GM19035 (cell line): ENCODE measurements at regions not wholly inside any gene's neighbourhood (a gene's known extent, or its start where the extent isn't known, plus 50 kb on each side); places are given as distances from the start of the nearest gene placed in this dataset.

Experiments used
- ATAC-seq: cut with Tn5 transposase; IDR thresholded peaks from one replicate; pipeline ENCODE4 v1.9.1; 2021; ENCODE audit not compliant: unreplicated experiment

GRCh38 chr6:14707276-14707675 is 538.6 kb upstream of the JARID2 start:
- no peak for ATAC-seq

DNA sequence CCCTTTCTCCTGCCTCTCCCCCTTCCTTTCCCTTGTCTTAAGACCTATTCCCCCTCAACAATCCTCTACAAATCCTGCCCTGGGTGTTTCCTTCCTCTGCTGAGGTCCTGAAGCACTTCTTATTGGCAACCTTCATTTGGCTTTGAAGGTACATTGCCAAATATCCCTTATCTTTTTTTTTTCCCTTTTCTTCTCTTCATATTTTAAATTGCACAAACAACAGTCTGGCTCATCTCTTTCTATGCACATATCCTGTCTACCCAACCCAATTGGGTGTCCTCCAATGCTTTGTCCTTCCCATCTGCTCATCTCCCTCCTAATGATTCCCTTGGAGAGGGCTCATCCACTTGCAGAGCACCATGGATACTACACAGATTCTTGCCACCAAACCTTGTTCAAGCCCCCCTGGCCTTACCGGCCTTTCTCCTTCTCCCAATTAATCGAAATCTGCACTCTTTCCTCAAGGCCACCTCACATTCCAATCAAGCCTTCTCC is 537.9 kb upstream of the JARID2 start:
- no peak for ATAC-seq

- no peak for ATAC-seq
These were observed 536.7 kb upstream of the JARID2 start for GRCh38 chr6:14709066-14709670.

- ATAC-seq, result no peak
These were observed 536.0 kb upstream of the JARID2 start for GRCh38 chr6:14709900-14710299.

DNA sequence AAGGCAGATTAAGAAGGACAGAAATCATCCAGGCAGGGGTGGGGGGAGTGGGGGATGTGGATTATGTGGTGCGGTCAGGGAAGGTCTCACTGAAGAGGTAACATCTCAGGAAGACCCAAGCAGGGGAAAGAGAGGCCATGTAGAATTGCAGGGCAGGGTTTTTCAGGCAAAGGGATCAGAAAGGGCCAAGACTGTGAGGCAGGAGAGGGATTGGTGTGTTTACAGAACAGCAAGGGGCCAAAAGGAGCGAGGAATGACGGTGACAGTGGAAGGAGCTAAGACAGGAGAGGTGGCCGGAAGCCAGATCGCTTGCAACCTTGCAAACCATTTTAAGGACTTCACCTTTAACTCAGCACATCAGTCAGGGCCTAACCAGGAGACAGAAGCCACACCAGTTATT is 535.4 kb upstream of the JARID2 start:
- ATAC-seq, result no peak

DNA sequence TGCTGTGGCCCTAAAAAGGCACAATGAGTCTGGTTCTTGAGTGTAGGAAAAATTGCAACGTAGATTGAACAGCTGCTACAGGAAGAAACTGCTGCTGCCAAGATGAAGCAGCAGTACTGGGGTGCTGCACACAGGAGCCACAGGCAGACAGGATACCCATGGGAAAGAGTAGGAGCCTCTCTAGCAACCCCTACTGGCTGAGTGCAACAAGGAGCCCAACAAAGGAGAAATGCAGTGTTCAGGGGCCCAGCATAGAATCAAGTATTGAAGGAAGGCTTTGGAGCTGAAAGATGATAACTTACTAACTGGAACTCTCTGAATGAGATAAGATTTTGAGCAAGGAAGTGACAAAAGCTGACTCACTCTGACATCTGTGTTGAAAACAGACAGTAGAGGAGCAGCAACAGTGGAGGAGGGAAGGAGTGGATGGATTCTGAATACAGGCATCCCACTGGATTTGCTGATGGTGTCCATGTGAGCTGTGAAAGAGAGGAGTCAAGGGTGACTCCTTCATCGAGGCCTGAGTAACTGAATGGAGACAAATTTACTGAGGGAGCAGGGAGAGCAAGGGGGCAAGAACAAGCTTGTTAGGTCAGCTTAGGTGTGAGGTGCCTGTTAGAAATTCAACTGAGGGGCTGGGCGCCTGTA is 534.7 kb upstream of the JARID2 start:
- ATAC-seq, result no peak

DNA sequence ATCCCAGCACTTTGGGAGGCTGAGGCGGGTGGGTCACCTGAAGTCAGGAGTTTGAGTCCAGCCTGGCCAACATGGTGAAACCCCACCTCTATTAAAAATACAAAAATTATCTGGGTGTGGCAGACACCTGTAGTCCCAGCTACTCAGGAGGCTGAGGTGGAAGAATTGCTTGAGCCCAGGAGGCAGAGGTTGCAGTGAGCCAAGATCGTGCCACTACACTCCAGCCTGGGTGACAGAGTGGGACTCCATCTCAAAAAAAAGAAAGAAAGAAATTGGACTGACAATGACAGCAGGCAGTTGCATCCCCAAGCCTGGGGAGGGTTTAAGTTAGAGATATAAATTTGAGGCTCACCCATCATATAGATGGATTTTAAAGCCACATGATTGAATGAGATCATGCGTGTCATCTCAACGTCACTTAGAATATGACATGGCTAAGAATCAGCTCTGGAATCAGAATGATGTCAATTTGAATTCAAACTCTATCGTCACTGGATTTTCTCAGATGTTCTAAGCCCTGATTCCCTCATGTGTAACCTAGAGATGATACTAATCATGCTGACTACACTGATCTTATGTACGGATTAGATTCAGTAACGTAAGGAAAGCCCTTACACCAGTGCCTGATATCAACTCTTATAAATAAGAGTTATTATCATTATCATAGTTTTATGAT is 534.0 kb upstream of the JARID2 start:
- ATAC-seq, result no peak

- ATAC-seq, result no peak
These were observed 532.6 kb upstream of the JARID2 start for GRCh38 chr6:14713008-14713960.

DNA sequence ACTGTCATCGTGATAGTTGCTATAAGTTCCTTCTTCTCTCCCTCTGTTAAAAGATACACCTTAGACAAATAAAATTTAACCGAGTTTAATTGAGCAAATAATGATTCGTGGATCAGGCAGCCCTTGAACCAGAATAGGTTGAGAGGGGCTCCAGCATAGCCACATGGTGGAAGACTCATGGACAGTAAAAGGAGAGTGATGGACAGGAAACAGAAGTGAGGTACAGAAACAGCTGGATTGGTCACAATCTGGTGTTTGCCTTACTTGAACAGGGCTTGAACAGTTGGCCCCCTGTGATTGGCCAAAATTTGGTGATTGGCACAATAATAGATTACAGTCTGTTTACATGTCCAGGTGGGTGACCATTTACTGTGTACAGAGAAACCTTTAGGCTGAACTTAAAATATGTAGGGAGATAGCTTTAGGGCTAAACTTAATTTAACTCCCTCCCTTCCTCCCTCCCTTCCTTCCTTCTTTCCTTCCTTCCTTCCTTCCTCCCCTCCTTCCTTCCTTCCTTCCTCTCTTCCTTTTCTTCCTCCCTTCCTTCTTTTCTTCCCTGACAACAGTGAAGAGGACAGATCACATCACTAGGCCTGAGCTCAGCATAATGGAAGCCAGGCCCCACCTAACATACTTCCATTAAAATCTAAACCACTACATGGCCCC is 531.8 kb upstream of the JARID2 start:
- no peak for ATAC-seq

DNA sequence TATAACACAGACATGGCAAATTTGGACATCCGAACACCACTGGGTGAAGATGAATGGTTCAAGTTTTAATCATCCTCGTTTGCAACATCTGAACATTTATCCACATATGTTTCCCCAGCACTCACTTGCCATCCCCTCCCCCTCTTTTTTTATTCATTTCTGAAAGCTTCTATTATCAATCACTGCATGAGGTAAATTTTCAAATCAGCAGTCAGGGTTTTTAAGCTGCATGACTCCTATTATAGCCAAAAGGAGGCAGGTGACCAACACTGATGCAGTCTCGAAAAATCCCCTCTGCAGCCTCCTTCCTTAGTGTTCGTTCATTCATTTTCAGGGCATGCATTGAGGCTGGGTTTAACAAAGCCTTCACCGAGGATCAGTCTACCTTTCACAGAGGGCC is 530.8 kb upstream of the JARID2 start:
- ATAC-seq, result no peak

DNA sequence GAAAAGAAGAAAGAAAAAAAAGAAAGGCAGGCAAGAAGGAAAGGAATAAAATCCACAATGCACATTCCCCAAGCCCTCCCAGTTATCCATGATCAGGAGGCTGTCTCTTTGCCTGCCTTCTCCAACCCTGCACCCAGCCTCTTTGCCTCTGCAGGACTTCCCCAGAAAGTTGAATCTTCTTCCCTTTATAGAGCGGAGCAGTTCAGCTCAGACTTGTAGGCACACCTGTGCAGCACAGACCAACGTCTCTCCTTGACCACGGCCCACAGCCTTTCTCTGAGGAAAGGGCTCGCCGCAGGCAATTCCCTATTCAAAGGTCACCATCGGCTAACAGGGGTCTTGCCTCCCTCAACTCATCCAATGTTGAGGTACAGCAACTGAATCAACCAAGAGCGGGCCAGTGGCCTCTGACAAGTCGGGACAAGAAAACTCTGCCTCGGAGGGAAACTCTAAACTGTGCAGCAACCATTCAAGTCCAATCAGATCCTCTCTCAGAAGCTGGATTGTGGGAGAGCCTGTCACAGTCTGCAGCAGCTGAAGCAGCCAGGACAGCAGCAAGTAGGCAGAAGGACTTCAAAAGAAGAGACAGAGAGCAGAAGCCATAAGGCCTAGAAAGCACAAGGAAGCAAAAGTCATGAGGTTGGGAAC is 529.2 kb upstream of the JARID2 start:
- ATAC-seq, result no peak

DNA sequence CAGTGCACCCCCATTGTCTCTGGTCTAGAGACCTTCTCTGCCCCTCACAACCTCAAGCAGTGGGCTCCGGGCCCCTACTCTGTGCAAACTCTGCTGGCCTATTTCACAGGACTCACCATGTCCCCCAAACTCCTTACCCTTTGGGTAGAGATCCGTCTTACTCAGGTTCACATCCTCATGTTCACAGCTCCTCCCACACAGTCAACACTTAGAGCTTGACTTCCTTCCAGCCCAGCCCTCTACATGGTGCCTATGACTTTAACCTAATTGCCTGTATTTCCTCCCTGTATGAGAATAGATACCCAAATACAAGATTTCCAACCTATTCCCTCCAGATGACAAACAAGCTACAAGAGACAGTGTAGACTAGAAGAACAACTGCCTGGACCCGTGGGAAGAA is 528.6 kb upstream of the JARID2 start:
- ATAC-seq, result no peak

- ATAC-seq, result no peak
These were observed 527.0 kb upstream of the JARID2 start for GRCh38 chr6:14718861-14719260.

GRCh38 chr6:14719270-14719669 is 526.6 kb upstream of the JARID2 start:
- ATAC-seq, result no peak

DNA sequence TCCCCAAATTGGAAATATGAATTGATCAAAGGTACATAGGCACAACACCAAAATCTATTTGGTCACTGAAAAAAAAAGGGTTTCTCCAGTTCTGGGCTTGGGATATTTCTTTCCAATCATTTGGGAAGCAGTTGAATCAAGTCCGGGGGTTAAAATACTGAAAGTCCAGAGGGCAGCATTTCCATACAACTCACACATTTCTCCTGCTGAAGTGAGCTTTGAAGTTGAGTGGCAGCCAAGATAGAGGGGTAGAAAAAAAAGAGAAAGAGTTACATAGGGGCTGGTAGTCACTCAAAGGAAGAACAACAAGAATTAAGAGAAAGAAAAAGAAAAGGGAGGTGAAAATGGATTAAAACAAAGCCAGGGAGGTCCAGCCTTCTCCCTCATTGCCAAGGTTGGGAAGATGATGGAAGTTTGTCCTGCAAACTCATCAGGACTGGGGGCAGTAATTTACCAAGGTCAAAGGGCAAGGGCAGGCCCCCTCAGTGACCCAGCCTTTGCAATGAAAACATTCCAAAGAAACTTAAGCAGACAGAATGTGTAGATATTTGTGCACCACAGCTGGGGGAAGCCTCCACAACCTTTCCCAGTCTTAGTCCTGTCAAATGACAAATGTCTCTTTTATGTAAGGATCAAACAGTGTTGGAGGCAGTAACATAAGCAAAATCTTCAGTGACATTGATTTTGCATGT is 525.3 kb upstream of the JARID2 start:
- ATAC-seq, result no peak

GRCh38 chr6:14721103-14721758 is 524.6 kb upstream of the JARID2 start:
- ATAC-seq, result no peak

DNA sequence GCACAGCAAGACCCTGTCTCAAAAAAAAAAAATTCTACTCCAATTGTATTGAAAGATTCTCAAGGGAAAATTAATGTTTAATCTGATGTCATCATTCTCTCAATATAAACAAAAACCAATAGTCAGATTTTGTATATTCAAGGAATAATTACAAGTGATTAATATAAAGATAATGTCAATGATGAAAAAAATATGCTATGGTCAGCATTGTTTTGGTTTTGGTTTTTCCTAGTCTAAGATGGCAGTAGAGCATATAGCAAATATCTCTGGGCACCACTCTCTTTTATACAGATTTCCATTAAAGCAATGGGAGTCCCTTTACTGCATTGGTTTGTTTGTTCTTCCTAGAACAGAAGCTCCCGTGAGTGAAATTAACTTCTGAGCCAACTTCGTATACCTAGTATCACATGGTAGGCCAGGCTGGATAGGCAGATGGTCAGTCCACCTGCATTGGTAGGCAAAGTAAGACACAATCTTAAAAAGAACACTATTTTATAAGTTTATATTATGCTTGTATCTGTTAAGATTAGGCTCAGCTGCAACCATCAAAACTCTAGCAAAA is 523.8 kb upstream of the JARID2 start:
- no peak for ATAC-seq

- no peak for ATAC-seq
These were observed 523.2 kb upstream of the JARID2 start for GRCh38 chr6:14722704-14723103.
